HG03575 (cell line): ENCODE measurements at regions not wholly inside any gene's neighbourhood (a gene's known extent, or its start where the extent isn't known, plus 50 kb on each side); places are given as distances from the start of the nearest gene placed in this dataset.
"Not testable (repeated sequence)": the region's sequence is repeated elsewhere in the genome, so short reads cannot be mapped to it uniquely, and the experiment has no call there.

Experiments used
- ATAC-seq: cut with Tn5 transposase; IDR thresholded peaks from one replicate; pipeline ENCODE4 v1.9.1; 2021; ENCODE audit not compliant: unreplicated experiment, insufficient number of reproducible peaks, low FRiP score; ENCODE audit errors: extremely low read depth

- no peak for ATAC-seq
Measured at GRCh38 chr10:52368725-52369124, 54.6 kb downstream of the DKK1 start.

- ATAC-seq = not testable (repeated sequence)
Measured at GRCh38 chr10:52374207-52374606, 60.1 kb downstream of the DKK1 start.

GRCh38 chr10:52376694-52377354 lies 62.7 kb downstream of the DKK1 start:
- no peak for ATAC-seq

- no peak for ATAC-seq
Measured at GRCh38 chr10:52378124-52378523, 64.0 kb downstream of the DKK1 start.

GRCh38 chr10:52379287-52379686 lies 65.2 kb downstream of the DKK1 start:
- ATAC-seq = no peak

DNA sequence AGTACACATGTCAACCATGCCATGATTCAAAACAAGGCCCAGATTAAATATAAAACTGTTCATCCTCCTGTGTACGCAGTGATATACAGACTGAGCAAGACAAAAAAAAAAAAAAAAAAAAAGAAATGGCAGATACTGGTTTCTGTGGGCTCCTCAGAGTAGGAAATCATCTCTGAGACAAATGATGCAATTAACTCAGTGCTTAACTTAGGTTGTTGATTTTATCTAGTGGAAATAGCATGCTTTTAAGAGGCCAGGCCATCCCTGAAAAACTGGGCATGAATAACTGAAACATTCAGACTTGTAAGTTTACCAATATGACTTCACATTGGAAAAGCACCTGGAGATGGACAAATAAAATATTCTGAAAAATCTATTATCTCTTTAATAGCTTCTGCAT lies 69.0 kb downstream of the DKK1 start:
- ATAC-seq = no peak

- no peak for ATAC-seq
Measured at GRCh38 chr10:52387744-52388143, 73.7 kb downstream of the DKK1 start.

- ATAC-seq = no peak
Measured at GRCh38 chr10:52390388-52390787, 76.3 kb downstream of the DKK1 start.

DNA sequence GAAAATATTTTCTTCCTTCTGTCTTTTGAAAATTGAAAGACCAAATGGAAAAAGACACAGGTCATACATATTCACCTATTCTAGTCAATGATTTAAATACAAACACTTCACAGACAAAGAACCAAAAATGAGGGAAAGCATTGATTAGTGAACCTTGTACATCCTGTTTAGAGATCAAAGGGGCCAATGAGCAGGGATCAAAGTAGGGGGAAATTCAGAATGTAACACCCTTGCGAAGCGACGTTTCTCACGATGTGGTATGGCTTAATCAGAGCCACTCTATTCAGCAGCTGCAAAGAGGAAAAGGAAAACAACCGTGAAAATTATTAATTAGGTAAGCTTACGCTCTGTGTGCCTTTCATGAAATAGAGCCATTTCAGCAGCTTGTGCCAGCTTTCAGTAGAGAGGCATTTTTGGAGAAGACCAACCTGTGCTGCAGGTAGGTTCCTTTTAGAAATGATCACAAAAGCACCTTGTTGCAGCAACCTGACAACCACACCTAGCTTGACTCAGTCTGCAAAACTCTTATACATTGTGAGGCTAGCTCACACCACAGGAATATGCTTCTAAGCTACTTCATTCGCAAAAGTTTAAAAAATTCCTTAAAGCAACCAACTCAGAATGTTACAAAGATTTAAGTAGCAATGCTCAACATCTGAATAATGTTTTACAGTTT lies 78.0 kb downstream of the DKK1 start:
- ATAC-seq = no peak

GRCh38 chr10:52394246-52394645 lies 80.2 kb downstream of the DKK1 start:
- no peak for ATAC-seq

DNA sequence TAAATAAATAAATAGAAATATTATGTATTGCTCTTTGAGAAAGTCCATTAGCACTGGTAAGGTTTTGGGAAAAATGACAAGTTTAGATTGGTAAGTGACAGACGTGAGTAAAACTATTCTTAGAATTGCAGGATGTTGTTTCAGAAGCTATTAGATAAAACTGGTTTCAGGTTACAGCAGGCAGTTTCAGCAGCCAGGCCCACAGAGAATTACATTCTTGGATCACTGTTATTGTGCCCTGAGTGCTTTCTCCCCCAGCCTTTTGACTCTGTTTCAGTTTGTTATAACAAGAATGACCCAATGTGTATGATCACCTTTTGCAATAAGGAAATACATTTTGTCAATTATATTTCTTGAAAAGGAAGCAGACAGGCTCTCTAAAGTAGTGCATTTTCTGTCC lies 86.5 kb downstream of the DKK1 start:
- ATAC-seq = no peak

- not testable (repeated sequence) for ATAC-seq
Measured at GRCh38 chr10:52403801-52404200, 89.7 kb downstream of the DKK1 start.

GRCh38 chr10:52409195-52409594 lies 95.1 kb downstream of the DKK1 start:
- ATAC-seq = no peak

DNA sequence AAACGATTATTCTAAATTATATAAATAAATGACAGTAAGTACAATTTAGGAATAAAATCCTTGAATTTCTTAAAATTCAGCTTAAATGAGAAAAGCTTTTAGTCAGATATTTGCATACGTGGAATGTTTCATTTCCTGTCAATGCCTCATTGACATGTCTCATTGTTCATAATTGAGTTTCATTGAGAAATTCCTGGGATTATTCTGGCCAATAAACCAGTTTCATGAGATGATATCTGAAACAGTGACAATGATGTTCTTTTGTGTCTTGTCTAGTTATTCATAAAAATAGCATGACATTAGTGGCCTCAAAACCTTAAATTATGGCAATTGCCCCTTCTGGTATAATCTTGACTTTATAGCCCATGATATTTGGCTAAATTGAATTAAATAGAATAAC lies 95.8 kb downstream of the DKK1 start:
- ATAC-seq = no peak

- ATAC-seq = no peak
Measured at GRCh38 chr10:52410916-52411315, 96.8 kb downstream of the DKK1 start.

DNA sequence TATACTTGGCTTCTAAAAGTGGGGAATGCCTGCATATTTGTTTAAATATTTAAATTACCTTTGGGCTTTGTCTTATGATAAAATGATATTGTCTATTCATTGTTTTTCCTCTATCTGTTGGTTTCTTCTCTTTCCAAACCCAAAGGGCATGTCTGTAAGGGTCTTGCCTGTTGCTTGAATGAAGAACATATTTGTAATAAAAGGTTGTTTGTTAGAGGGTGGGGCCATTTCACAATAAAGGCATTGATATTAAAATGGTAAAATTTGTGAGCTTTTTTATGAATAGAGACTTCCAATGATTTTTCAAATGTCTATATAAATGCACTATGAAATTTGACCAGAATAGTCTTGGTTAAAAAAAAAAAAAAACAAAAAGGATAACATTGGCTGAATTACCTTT lies 105.2 kb downstream of the DKK1 start:
- no peak for ATAC-seq

DNA sequence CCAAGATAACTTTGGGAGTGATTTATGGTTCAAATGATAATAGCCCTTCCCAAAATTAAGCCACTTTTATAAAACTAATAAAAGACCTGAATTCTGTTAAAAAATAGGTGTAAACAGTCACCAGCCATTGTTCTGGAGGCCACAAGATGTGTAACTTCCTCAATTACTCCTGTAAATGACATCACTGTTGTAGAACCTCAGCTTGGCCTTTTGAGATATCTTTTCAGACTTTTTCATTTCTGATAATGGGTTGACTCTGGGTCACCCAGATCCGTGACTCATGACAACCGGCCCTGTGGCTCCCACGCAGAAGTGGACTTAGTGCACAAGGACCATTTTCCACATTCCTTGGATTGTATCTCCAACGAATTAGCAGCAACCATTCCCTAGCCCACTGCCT lies 106.6 kb downstream of the DKK1 start:
- ATAC-seq = no peak

GRCh38 chr10:52423369-52423768 lies 109.3 kb downstream of the DKK1 start:
- no peak for ATAC-seq

GRCh38 chr10:52424341-52424740 lies 110.3 kb downstream of the DKK1 start:
- no peak for ATAC-seq

DNA sequence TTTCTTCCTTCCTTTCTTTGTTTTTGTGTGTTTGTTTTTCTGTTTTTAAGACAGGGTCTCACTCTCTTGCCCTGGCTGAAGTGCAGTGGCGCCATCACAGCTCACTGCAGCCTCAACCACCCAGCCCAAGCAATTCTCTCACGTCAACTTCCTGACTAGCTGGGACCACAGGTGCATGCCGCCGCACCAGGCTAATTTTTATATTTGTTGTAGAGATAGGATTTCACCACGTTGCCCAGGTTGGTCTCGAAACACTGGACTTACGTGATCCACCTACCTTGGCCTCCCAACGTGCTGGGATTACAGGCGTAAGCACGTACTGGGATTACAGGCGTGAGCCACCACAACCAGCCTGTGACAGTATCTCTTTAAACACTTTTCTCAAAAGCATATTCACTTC lies 120.7 kb downstream of the DKK1 start:
- ATAC-seq = no peak

DNA sequence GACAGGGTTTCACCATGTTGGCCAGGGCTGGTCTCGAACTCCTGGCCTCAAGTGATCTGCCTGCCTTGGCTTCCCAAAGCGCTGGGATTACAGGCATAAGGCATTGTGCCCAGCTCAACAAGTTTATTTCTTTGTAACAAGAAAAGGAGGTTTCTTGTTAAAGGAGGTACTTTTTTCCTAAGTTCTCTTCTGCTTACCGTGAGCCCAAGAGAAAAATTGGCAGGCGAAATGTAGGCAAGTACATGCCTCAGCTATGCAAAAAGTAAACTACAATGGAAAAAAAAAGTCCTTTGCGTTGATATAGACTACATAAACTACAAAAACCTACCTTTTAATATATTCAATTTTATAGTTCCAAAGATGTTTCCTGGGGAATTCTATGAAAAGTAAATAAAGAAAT lies 122.6 kb downstream of the DKK1 start:
- no peak for ATAC-seq
